ELR (cell line): ENCODE measurements at regions not wholly inside any gene's neighbourhood (a gene's known extent, or its start where the extent isn't known, plus 50 kb on each side); places are given as distances from the start of the nearest gene placed in this dataset.

Experiments used
- DNase-seq: peaks from one replicate; pipeline ENCODE4 v3.0.0-alpha.2; 2015; ENCODE audit warnings: low read depth

DNA sequence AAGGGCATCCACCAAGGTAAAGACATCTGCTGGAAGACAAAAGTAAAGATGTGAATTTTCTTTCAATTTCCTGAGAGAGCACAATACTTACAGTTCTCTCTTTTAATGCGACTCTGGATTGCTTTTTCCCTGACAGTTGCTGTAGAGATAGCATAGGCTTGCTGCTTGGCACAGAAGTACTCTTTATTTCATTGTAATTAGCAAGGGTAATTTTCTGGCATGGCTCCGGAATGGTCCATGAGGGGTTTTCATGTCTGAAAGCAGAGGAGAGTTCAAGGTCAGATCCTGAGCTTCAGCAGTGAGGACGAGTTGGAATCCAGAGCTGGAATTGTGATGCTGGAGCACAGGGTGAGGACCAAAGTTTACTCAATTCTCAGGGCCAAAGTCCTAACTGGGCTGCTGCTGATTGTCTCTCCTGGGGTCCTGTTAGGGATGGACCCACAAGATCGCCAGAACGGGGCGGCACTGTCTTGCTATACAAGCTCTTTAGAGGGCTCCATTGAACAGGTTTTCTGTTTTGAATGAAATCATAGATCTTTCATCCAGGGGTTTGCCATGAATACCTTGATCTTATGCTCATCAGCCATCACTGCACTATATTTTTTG is 190.0 kb upstream of the MKI67 start:
- no peak for DNase-seq

DNA sequence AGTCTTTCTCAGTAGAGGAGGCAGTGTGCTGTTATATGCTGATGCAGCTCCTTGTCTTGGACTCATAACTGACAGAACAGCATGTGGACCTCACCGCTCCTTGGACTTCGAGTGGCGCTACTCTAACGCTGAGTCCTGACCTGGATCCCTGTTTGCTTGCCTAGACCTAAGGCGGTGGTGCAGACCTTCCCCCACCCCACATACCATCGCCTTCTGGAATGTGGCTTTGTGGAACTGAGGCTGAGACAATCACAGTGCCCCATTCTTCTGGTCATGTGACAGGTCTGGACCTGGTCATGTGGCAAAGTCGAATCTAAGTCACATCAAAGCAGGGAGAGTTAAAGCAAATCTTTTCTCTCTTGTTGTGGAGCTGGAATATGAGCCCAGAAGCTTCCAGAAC is 190.7 kb upstream of the MKI67 start:
- no peak for DNase-seq

DNA sequence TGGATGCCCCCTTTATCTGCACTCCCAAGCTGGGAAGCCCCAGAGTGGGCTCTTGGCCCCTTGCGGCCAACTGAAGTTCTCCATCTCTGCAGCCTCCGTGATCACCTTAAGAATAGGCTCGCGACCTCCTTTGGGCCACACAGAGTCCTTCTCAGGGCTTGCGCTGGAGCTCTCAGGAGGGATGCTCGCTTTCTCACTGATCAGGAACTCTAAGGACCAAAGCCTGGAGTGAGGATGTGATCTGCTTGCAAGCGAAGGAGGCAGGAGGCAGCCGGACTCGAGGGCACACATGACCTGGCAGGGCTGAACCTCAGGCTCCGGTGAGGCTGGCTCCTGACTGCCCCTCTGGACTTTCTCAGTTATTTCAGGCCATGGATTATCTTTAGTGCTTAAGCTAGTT is 192.1 kb upstream of the MKI67 start:
- no peak for DNase-seq

DNA sequence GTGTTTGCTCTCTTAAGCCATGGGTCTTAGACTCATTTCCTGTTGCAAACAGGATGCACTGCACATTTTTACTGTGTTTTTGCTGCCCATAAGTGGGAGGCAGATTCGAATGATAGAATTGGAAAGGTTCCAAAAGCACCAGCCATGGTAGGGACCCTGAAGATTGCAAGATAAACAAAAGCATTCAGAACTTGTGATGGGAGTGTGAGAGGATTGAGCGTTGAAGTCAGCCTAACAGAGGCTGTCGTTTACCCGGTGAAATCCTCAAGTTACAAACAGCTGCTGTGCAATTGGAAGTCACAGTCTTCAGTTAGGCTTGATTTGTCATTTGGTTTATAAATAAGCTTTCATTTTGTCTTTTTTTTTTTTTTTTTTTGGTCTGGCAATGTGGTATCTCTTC is 192.7 kb upstream of the MKI67 start:
- no peak for DNase-seq

DNA sequence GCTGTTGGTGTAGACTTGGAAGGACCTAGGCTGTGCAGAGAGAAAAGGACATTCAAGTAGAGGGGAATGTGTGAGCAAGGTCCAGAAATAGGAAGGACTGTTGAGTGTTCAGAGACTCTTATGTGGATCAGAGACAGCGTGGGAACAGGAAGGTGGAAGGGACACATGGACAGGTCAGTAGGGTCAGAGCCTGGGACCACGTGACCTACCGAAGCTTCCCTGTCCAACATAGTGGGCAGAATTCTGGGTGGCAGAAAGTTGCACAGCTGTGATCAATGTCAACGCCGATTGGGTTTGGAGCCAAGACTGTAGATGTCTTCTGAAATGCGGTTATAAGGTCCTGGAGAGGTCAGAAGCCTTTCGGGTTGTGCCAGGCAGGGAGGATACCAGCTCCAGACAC is 195.9 kb upstream of the MKI67 start:
- no peak for DNase-seq

DNA sequence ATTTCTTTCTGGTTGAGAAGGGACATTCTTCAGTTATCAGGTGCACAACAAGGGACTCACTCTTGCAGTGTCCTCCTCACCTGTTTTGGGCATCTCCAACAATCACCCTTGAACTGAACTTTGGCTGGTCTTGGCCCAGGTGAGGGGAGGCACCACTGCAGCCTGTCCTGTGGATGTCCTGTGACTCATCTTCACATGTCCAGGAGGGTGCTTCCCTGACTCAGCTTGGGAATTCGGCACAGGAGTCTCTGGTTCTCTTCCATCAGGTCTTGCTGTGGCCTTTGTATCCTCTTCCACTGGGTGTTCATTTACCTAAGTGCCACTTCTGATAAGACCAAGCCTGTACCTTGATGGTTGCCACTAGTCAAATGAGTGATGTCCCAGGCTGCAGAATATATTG is 196.7 kb upstream of the MKI67 start:
- DNase-seq, result no peak

DNA sequence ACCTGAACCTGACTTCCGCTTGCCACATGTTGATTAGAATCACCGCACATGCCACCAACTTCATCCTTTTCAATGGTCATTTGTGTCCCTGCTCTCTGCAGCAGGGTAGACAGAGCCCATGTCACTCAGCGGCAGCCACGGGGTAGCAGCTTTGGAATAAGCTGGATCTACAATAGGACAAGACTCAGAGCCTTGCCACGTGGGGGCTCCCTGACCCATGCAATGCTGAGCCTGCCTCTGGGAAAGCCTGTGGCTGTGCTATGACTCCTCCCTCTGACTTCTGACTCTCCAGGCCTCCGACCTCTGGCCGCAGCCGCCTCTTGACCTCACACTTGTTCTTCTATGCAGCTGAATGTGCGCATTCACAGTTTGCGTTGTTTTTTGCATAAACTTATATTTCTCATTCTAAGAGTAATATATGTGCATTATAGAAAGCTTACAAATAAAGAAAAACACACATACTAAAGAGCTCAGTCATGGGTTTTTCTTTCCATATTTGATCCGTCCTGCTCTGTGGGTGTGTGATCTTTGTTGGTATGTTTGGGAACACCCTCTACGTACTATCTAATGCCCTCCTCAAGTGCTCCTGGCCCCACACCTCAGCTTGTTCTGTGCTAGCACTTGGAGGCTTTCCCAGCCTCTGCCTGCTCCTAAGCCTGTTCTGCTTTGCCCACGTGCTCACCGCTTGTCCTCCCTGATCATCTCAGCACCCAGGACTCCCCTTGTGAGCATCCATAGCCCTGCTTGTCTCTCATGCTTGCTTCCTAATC is 198.0 kb upstream of the MKI67 start:
- no peak for DNase-seq

DNA sequence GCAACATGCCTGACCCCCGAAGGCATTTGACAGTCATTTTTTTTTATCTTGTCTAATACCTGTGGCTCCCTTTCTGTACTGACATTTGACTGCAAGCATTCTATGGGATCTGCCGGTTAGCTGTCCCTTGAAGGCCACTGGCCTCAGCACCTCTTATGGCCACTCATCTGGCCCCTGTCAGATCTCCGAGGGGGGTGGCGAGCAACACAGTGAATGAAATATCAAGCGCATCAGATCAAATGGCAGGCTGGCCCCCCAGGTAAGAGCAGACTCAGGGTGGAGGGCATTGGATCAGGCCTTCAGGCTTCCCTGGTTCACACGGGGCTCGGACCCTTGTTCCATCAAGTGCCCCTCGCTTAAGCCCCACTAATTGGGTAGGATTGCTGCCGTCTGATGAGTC is 199.6 kb upstream of the MKI67 start:
- DNase-seq, result no peak

DNA sequence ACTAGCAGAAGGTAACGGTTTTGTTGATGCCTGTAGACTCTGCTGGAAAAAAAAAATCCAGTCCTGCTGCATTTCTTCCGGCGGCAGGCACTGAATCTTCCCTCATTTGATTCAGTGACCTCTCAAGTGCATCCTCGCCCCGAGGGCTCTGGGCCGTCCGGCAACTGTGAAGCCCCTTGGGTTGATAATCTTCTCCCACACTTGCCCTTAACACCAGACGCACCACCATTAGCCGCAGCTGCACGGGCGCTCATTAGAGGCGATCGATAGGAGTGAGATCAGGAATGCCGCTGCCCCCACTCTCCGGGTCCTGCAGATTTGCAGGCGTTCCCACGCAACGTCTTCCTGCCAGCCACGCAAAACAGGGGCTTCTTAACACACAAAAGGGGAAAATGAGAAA is 200.0 kb upstream of the MKI67 start:
- DNase-seq, result no peak

DNA sequence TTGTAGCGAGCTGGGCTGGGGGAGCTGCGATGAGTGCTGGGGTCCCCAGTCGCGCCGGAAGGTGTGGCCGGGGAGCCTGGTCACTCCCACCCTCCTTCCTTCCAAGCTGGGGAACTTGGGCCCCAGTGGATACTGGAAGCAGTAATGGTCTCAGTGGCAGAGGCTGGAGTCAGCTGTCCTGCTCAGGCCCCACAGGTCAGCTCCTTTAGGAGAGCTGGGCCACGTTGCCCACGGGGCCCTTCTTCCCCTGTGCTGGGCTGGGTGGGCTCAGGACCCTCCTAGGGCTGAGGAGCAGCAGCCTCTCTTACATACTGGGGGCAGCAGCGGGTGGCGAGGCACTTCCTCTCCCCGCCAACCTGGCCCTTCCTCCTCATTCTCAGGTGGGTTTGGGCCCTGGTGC is 200.6 kb upstream of the MKI67 start:
- no peak for DNase-seq

DNA sequence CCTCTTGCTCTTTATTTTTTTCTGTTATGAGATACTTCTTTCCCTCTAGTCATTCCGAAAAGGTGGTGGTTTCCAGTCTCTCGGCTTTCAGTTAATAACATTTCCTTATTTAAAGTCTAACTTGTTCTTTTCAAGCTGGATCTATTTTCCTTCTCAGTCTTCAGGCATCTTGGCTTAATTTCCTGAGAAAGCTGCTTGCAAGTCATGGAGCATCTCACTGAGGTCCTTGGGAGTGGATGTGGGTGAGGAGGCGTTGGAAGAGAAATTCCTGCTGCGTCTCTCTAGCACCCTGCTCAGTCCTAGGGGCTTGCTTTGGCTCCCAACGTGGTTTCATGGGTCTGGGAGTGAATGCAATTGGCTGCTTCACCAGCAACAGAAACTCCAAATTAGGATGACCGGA is 210.2 kb upstream of the MKI67 start:
- no peak for DNase-seq

DNA sequence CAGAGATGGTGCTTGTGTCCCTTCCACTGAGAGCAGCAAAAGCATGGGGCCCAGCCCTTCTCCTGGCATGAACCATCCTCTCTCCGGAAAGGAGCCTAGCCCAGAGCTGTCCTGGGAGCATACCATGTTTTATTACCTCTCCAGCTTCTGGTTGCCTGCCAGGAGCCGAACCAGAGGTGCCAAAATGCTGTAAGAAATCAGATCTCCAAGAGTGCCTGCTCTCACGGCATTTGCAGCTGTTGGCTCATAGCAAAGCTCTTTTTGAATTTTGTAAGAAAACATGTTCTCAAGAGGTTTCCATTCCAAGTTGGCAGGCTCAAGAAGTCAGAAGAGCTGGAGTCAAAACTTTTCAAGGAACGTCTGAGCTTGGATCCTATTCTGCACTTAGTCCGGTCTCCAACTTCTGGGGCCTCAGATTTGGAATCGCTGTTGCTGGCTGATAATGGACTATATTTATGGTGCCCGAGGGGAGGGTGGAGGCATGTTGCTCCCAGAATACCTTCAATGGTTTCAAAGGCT is 211.7 kb upstream of the MKI67 start:
- no peak for DNase-seq

DNA sequence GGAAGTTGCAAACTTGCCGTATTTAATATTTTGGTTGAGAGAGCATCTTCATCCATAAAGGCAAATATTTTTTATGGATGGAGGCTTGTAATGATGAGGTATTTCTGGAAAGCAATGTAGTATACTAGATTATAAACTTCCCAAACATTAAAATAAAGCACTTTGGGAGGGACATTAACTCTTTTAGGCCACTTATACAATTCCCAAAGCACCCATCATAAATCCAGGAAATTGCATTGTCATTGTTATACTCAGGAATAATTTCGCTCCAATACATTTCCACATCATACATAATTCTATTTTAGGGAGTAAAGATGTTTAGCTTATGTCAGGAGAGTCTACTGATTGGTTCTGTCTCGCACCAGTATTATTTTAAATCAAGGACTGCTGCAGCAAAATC is 212.7 kb upstream of the MKI67 start:
- DNase-seq, result no peak

DNA sequence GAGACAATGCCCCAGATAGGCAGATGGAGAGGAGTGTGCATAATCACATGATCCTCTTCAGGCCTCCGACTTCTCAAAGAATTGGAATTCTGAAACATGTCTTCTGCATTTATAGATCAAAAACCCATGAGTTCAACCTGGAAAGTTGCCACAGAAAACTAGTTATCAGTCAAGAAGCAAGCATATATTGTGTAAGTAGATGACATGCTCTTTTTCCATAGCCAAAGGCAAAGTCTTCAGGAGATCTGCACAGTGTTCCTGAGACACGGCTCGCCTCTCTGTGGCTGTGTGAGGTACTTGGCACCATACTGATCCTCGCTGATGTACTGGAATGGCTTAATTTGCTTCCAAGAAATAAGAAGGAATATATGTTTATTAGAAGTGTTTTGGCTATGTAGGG is 213.5 kb upstream of the MKI67 start:
- DNase-seq, result no peak

DNA sequence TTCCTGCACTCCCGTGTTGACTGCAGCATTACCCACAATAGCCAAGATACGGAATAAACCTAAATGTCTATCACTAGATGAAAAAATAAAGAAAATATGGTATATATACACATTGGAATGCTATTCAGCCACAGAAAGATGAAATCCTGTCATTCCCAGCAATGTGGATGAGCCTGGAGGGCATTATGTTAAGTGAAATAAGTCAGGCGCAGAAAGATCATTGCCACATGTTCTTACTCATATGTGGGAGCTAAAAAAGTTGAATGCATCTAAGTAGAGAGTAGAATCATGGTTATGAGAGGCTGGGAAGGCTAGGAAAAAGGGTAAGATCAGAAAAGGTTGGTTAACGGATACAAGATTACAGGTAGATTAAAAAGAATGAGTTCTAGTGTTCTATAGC is 219.1 kb upstream of the MKI67 start:
- no peak for DNase-seq

DNA sequence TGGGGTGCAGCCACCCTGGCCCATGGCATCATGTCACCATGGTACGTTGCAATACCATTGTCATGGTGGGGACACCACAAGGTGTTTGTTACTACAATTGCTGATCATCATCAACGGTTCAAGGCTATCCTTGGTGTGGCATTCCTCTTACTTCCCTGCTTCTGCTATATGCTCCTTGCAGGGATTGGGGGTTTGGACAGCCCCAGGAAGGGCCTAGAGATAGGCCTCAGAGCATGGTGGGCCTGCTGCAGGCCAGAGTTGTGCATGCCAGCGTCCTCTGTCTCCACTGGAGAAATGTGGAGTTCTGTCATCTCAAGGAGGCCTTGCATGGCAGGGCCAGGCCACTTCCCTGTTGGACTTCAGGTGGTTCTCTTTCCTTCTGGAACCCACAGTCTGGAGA is 234.6 kb upstream of the MKI67 start:
- DNase-seq, result no peak

DNA sequence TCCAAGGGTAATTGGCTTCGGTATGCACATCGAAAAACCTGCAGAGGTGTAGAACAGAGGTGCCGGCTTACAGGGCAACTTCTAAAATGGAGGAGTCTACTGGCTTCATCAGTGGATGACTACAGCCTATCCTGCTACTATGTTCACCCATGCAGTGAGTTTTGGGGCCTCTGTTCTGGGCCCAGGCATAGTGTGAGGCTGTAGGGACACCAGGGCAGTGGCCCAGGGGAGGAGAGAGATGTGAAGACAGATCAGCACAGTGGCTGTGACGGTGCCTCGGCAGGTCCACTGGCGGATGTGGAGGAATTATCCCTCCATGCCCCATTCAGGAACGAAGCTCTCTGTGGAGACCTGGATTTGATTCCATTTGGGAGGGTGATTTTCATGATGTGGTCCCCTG is 235.3 kb upstream of the MKI67 start:
- no peak for DNase-seq

DNA sequence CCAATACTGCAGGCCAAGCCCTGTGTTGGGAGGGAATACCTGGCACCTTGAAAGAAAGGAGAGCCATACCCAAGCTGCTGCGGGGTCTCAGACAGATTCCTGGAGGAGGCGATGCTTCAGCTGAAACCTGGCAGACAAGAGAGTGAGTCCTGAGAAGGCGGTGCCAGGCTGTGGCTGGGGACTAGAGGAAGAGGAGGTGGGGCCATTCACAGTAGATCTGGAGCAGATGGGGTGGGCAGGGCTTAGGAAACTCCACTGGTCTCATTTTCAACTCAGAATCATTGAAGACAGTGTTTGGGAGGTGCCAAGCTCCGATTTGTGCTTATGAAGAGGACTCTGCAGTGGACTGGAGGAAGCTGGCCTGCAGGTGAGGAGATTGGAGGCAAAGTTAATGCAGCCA is 236.3 kb upstream of the MKI67 start:
- no peak for DNase-seq

DNA sequence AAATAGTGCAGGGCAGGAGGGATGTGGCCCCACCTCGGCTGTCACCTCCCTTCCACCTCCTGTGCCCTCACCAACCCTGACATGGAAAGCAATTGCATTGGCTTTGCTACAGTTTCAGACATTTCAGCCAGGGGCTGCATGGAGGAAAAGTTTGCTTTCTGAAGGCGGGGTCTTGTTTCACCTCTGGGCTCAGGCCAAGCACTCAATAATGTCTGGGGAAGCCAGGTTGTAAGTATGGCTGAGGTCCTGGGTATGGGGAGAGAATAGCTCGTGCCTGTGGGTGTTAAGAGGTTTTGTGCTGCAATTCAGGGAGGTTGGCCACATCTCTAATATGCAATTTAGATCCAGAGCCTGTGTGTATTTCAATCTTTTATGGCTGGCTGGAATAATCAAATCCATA is 238.4 kb upstream of the MKI67 start:
- DNase-seq, result no peak

DNA sequence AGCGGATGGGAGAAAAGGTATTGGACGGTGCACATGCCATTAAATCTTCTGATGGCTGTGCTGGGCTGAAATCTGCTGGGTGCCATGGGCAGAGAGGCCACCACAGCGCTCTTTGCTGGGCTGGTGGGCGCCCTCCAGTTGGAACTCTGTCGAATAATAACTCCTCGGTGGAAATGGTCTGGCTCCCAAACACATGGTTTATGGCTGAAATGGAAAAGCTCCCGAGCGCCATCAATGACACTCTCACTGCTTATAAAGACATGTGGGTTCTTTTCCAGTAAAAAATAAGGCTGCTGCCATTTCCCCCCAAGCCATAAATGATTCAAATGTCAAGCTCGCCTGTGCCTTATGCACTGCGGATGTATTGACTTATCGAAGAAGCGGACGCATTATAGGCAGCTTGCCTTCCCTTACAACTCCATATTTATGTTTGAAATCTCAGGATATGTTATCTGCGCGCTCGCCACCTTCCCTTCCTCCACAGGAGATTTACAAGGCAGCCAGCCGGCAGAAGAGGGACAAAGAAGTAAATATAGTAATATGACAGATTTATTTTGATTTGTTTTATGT is 239.0 kb upstream of the MKI67 start:
- DNase-seq, result no peak

DNA sequence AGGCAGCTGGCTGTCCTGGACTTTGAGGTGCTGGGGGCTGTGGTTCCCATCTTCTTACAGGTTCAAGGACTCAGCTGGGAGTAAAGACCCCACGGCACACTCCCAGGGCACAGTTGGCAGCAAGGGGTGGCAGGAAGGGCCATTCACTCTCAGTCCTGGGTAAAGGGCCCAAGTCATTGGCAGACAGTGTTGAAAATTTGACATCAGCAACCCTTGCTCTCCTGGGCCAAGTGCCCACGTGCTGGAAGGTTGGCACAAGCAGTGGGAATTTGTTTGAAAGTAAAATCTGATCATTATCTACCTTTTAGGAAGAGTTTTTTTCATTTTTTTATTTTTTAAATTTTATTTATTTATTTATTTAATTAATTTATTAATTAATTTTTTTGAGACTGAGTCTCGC is 241.6 kb upstream of the MKI67 start:
- no peak for DNase-seq

DNA sequence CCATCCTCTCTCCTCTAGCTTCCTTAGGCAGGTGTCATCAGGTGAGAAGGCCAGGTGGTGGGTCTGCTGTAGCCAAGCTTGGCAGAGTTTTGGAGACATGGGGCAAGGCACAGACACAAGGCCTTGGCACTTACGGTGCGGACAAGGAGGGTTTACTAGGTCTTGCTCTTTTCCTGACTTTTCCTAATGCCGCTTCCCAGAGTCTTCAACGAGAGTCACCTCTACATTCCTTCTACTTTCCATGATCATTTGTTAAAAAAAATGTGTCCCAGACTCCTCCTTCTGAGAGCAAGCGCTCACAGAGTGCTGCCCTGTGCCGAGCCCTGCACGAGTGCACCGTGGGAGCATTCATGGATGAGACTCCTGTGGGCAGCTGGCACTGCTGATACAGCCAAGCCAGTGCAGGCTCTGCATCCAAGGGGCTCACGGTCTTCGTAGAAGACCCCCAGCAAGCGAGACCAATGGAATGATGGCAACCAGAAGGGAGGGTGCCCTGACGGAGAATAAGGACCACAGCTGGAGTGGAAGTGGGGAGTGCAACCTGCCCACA is 243.0 kb upstream of the MKI67 start:
- DNase-seq, result no peak

DNA sequence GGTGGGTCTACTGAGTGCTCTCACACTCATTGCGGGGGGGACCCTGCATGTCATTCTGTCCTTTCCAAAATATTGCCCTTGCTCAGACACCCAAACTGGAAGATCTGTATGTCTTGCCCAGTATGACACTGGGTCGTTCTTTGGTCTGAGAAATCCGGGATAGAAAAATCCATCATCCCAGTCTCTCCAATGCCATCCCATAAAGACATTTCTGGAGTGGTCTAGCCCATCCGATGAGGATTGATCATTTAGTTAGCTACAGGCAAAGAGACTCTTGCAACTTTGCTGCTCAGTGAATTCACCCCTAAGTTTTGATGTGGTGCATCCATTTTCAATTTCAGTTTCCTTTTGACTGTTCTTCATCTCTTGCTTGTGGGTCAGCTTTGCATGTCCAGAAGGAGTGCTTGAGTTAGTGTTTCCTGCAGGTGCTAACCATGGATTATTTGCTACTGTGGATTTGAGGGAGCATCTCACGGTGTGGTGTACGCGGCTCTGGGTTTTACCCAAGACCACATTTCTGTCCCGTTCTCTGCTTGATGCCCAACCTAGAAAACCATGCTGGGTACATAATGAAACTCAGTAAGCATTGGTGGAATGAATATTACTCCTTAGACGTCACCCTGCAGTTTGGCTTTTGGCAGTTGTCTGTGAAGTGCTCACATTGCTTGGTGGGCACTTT is 247.0 kb upstream of the MKI67 start:
- DNase-seq, result no peak
